ENCODE measurements at regions not wholly inside any gene's neighbourhood (a gene's known extent, or its start where the extent isn't known, plus 50 kb on each side); places are given as distances from the start of the nearest gene placed in this dataset.

GRCh38 chr11:8747173-8747572 lies 64.6 kb downstream of the RPL27A start:
- Histone ChIP-seq H2AFZ (ENCODE audit: low read length) (no peak overlapping the region), H3K23ac (ENCODE audit: low read depth, low read length, poor library complexity) (no peak overlapping the region), H3K36me3 (replicated peaks in 1 of 2; ENCODE audit: control insufficient read depth in 2 of 2, insufficient read depth in 2 of 2, low read length in 2 of 2) (peaks cover 8 to 40% of the 10 kb centered on the region in 2 donors), H3K79me1 (ENCODE audit: low read depth, low read length) (no peaks in the 10 kb centered on the region), H3K4me1 (ENCODE audit: control insufficient read depth in 2 of 2, insufficient read depth in 1 of 2, low read depth in 1 of 2, low read length in 2 of 2) (peaks cover 0 to 3% of the 10 kb centered on the region in 2 donors), H2BK12ac (ENCODE audit: low read length) (no peak overlapping the region), H3K4me2 (ENCODE audit: insufficient read depth, low read length, poor library complexity, severe bottlenecking) (no peak overlapping the region), H3K18ac (ENCODE audit: low read length) (no peak overlapping the region), H3K4ac (ENCODE audit: low read length) (no peak overlapping the region), H4K91ac (ENCODE audit: low read depth, low read length, poor library complexity) (no peak overlapping the region), H4K8ac (ENCODE audit: low read depth, low read length) (no peak overlapping the region), H2BK5ac (ENCODE audit: low read length) (no peak overlapping the region), H3K9ac (ENCODE audit: low read depth, low read length, poor library complexity) (no peak overlapping the region), H2AK5ac (ENCODE audit: low read depth, low read length) (no peak overlapping the region), H3K4me3 (ENCODE audit: low read length in 2 of 2) (no peak overlapping the region), H3K27ac (replicated peaks; ENCODE audit: low read length) (no peak overlapping the region), H3K9me3 (replicated peaks in 1 of 2; ENCODE audit: control insufficient read depth in 2 of 2, insufficient read depth in 1 of 2, low read depth in 1 of 2, low read length in 2 of 2) (no peaks in the 10 kb centered on the region), H2BK15ac (ENCODE audit: low read length) (no peak overlapping the region), H3K14ac (ENCODE audit: low read length) (no peak overlapping the region), H2BK120ac (ENCODE audit: low read depth, low read length) (no peak overlapping the region), H3K27me3 (ENCODE audit: control insufficient read depth in 3 of 3, insufficient read depth in 3 of 3, low read depth in 1 of 3, low read length in 3 of 3) (no peaks in the 10 kb centered on the region)
- DNase-seq (ENCODE audit: low spot score), result no peak

GRCh38 chr11:8748317-8748716 lies 65.7 kb downstream of the RPL27A start:
- WGBS, 2 donors (ENCODE audit: extremely low coverage in 2 of 2, insufficient read length in 2 of 2, insufficient replicate concordance in 1 of 2), result no CpG with 5 or more reads among the region's 2 CpGs
- Histone ChIP-seq H3K27ac (replicated peaks; ENCODE audit: low read length) (no peak overlapping the region), H3K18ac (ENCODE audit: low read length) (no peak overlapping the region), H2AFZ (ENCODE audit: low read length) (no peak overlapping the region), H3K4me1 (ENCODE audit: control insufficient read depth in 2 of 2, insufficient read depth in 1 of 2, low read depth in 1 of 2, low read length in 2 of 2) (peaks cover 0 to 3% of the 10 kb centered on the region in 2 donors), H2AK5ac (ENCODE audit: low read depth, low read length) (no peak overlapping the region), H3K4me3 (ENCODE audit: low read length in 2 of 2) (no peak overlapping the region), H3K9me3 (replicated peaks in 1 of 2; ENCODE audit: control insufficient read depth in 2 of 2, insufficient read depth in 1 of 2, low read depth in 1 of 2, low read length in 2 of 2) (no peaks in the 10 kb centered on the region), H2BK12ac (ENCODE audit: low read length) (no peak overlapping the region), H4K8ac (ENCODE audit: low read depth, low read length) (no peak overlapping the region), H2BK15ac (ENCODE audit: low read length) (no peak overlapping the region), H3K23ac (ENCODE audit: low read depth, low read length, poor library complexity) (no peak overlapping the region), H3K9ac (ENCODE audit: low read depth, low read length, poor library complexity) (no peak overlapping the region), H3K4me2 (ENCODE audit: insufficient read depth, low read length, poor library complexity, severe bottlenecking) (no peak overlapping the region), H3K4ac (ENCODE audit: low read length) (no peak overlapping the region), H3K27me3 (ENCODE audit: control insufficient read depth in 3 of 3, insufficient read depth in 3 of 3, low read depth in 1 of 3, low read length in 3 of 3) (no peaks in the 10 kb centered on the region), H3K79me1 (ENCODE audit: low read depth, low read length) (no peaks in the 10 kb centered on the region), H2BK120ac (ENCODE audit: low read depth, low read length) (no peak overlapping the region), H3K14ac (ENCODE audit: low read length) (no peak overlapping the region), H4K91ac (ENCODE audit: low read depth, low read length, poor library complexity) (no peak overlapping the region), H3K36me3 (replicated peaks in 1 of 2; ENCODE audit: control insufficient read depth in 2 of 2, insufficient read depth in 2 of 2, low read length in 2 of 2) (peaks cover 8 to 40% of the 10 kb centered on the region in 2 donors), H2BK5ac (ENCODE audit: low read length) (no peak overlapping the region)
- no peak for DNase-seq (ENCODE audit: low spot score)

- no peak for DNase-seq (ENCODE audit: low spot score)
These were observed 66.6 kb downstream of the RPL27A start for GRCh38 chr11:8749202-8749601.

GRCh38 chr11:8754241-8754640 lies 71.6 kb downstream of the RPL27A start:
- H3K27ac ChIP-seq (replicated peaks; ENCODE audit: low read length), result no peak overlapping the region
- H3K36me3 ChIP-seq (replicated peaks in 1 of 2; ENCODE audit: control insufficient read depth in 2 of 2, insufficient read depth in 2 of 2, low read length in 2 of 2), result peaks cover 2 to 15% of the 10 kb centered on the region in 2 donors
- H3K23ac ChIP-seq (ENCODE audit: low read depth, low read length, poor library complexity), result no peak overlapping the region
- H2AFZ ChIP-seq (ENCODE audit: low read length), result no peak overlapping the region
- no CpG with 5 or more reads among the region's 1 CpG for WGBS, 2 donors (ENCODE audit: extremely low coverage in 2 of 2, insufficient read length in 2 of 2, insufficient replicate concordance in 1 of 2)
- no peak overlapping the region for H2BK120ac ChIP-seq (ENCODE audit: low read depth, low read length)
- no peak overlapping the region for H3K9ac ChIP-seq (ENCODE audit: low read depth, low read length, poor library complexity)
- no peaks in the 10 kb centered on the region for H3K27me3 ChIP-seq (ENCODE audit: control insufficient read depth in 3 of 3, insufficient read depth in 3 of 3, low read depth in 1 of 3, low read length in 3 of 3)
- H3K4me2 ChIP-seq (ENCODE audit: insufficient read depth, low read length, poor library complexity, severe bottlenecking), result no peak overlapping the region
- no peak for DNase-seq (ENCODE audit: low spot score)
- H2BK12ac ChIP-seq (ENCODE audit: low read length), result no peak overlapping the region
- H3K18ac ChIP-seq (ENCODE audit: low read length), result no peak overlapping the region
- no peak overlapping the region for H4K91ac ChIP-seq (ENCODE audit: low read depth, low read length, poor library complexity)
- no peak overlapping the region for H4K8ac ChIP-seq (ENCODE audit: low read depth, low read length)
- H3K4me1 ChIP-seq (ENCODE audit: control insufficient read depth in 2 of 2, insufficient read depth in 1 of 2, low read depth in 1 of 2, low read length in 2 of 2), result peaks cover 0 to 2% of the 10 kb centered on the region in 2 donors
- H3K4ac ChIP-seq (ENCODE audit: low read length), result no peak overlapping the region
- H3K4me3 ChIP-seq (ENCODE audit: low read length in 2 of 2), result no peak overlapping the region
- no peak overlapping the region for H3K14ac ChIP-seq (ENCODE audit: low read length)
- H3K79me1 ChIP-seq (ENCODE audit: low read depth, low read length), result peaks cover 3% of the 10 kb centered on the region
- H2BK15ac ChIP-seq (ENCODE audit: low read length), result no peak overlapping the region
- H2BK5ac ChIP-seq (ENCODE audit: low read length), result no peak overlapping the region
- H3K9me3 ChIP-seq (replicated peaks in 1 of 2; ENCODE audit: control insufficient read depth in 2 of 2, insufficient read depth in 1 of 2, low read depth in 1 of 2, low read length in 2 of 2), result no peaks in the 10 kb centered on the region
- H2AK5ac ChIP-seq (ENCODE audit: low read depth, low read length), result no peak overlapping the region

More at GRCh38 chr11:8749202-8749601, 66.6 kb downstream of the RPL27A start:
- H2BK120ac ChIP-seq (ENCODE audit: low read depth, low read length), result no peak overlapping the region
- no peak overlapping the region for H3K4ac ChIP-seq (ENCODE audit: low read length)
- H3K9ac ChIP-seq (ENCODE audit: low read depth, low read length, poor library complexity), result no peak overlapping the region
- no peak overlapping the region for H2BK15ac ChIP-seq (ENCODE audit: low read length)
- peaks cover 0 to 3% of the 10 kb centered on the region in 2 donors for H3K4me1 ChIP-seq (ENCODE audit: control insufficient read depth in 2 of 2, insufficient read depth in 1 of 2, low read depth in 1 of 2, low read length in 2 of 2)
- no peaks in the 10 kb centered on the region for H3K27me3 ChIP-seq (ENCODE audit: control insufficient read depth in 3 of 3, insufficient read depth in 3 of 3, low read depth in 1 of 3, low read length in 3 of 3)
- no peak overlapping the region for H2BK12ac ChIP-seq (ENCODE audit: low read length)
- peaks cover 8 to 40% of the 10 kb centered on the region in 2 donors for H3K36me3 ChIP-seq (replicated peaks in 1 of 2; ENCODE audit: control insufficient read depth in 2 of 2, insufficient read depth in 2 of 2, low read length in 2 of 2)
- H2AK5ac ChIP-seq (ENCODE audit: low read depth, low read length), result no peak overlapping the region
- no peak overlapping the region for H3K4me2 ChIP-seq (ENCODE audit: insufficient read depth, low read length, poor library complexity, severe bottlenecking)
- H3K27ac ChIP-seq (replicated peaks; ENCODE audit: low read length), result no peak overlapping the region
- H3K23ac ChIP-seq (ENCODE audit: low read depth, low read length, poor library complexity), result no peak overlapping the region
- H3K18ac ChIP-seq (ENCODE audit: low read length), result no peak overlapping the region
- H3K4me3 ChIP-seq (ENCODE audit: low read length in 2 of 2), result no peak overlapping the region
- no peaks in the 10 kb centered on the region for H3K9me3 ChIP-seq (replicated peaks in 1 of 2; ENCODE audit: control insufficient read depth in 2 of 2, insufficient read depth in 1 of 2, low read depth in 1 of 2, low read length in 2 of 2)
- H3K79me1 ChIP-seq (ENCODE audit: low read depth, low read length), result no peaks in the 10 kb centered on the region
- H2AFZ ChIP-seq (ENCODE audit: low read length), result no peak overlapping the region
- H4K8ac ChIP-seq (ENCODE audit: low read depth, low read length), result no peak overlapping the region
- no peak overlapping the region for H3K14ac ChIP-seq (ENCODE audit: low read length)
- H4K91ac ChIP-seq (ENCODE audit: low read depth, low read length, poor library complexity), result no peak overlapping the region
- peak overlapping the region; percentile 46 for H2BK5ac ChIP-seq (ENCODE audit: low read length)
- WGBS, 2 donors (ENCODE audit: extremely low coverage in 2 of 2, insufficient read length in 2 of 2, insufficient replicate concordance in 1 of 2), result no CpG with 5 or more reads among the region's 2 CpGs
